Body of pancreas (tissue), 4 donors: ENCODE measurements at regions not wholly inside any gene's neighbourhood (a gene's known extent, or its start where the extent isn't known, plus 50 kb on each side); places are given as distances from the start of the nearest gene placed in this dataset.

Experiments used
- ATAC-seq: fragments of 150-250 bp; one replicate; pipeline ENCODE4 v1.9.1; 2016
- DNase-seq, 4 donors: peaks; one replicate each; pipeline ENCODE4 v3.0.0-alpha.2; 2019
- H3K27ac ChIP-seq, 4 donors: fragments of 200-600 bp; sonication (generic); 1 replicate in 3 of 4; 2 replicates in 1 of 4; pipeline versions ENCODE4 v1.5.1 to v1.6.1; 2016 to 2019; ENCODE audit warnings: mild to moderate bottlenecking in 1 of 4, mixed read lengths in 1 of 4, moderate library complexity in 1 of 4
- H3K27me3 ChIP-seq, 2 donors: fragments of 200-600 bp; sonication (generic); one replicate each; pipeline ENCODE4 v1.6.0; 2016; ENCODE audit warnings: mild to moderate bottlenecking in 1 of 2
- H3K36me3 ChIP-seq, 2 donors: fragments of 200-600 bp; sonication (generic); replicated peaks in 1 of 2; 2 replicates each; pipeline ENCODE4 v1.5.1; 2016; ENCODE audit warnings: low read depth in 2 of 2; ENCODE audit not compliant: insufficient read depth in 1 of 2
- H3K4me1 ChIP-seq: fragments of 200-600 bp; sonication (generic); one replicate; pipeline ENCODE4 v1.6.0; 2016
- H3K4me3 ChIP-seq, 2 donors: fragments of 200-600 bp; sonication (generic); 1 replicate in 1 of 2; 2 replicates in 1 of 2; pipeline ENCODE4 v1.5.1; 2016 to 2019
- H3K9me3 ChIP-seq, 3 donors: fragments of 200-600 bp; sonication (generic); 1 replicate in 2 of 3; 2 replicates in 1 of 3; pipeline ENCODE4 v1.5.1; 2016
- CTCF ChIP-seq, 7 experiments: fragments of 450-650 bp in 4 of 7; fragments of 200-600 bp in 3 of 7; sonication (generic) in 3 of 7; IDR thresholded peaks; one replicate each; pipeline ENCODE4 v1.5.1; 2016 to 2019; ENCODE audit warnings: antibody characterized with exemption in 7 of 7
- POLR2A ChIP-seq, 3 donors: fragments of 450-650 bp; IDR thresholded peaks; one replicate each; pipeline ENCODE4 v1.6.1; 2016; ENCODE audit warnings: antibody characterized with exemption in 3 of 3, mild to moderate bottlenecking in 2 of 3
- WGBS, 2 donors: methylation state at CpG; one replicate each; pipeline ENCODE4 v1.1.5; 2017; 5-methylcytosine and 5-hydroxymethylcytosine counted together
- intact Hi-C: fragments of 100-400 bp; cut with DNase I; formaldehyde crosslinking; loops from one replicate; pipeline ENCODE4 v1.15.1; 2023

- no peaks in the 10 kb centered on the region for H3K9me3 ChIP-seq
- no peaks in the 10 kb centered on the region for H3K4me1 ChIP-seq
- H3K4me3 ChIP-seq: no peak overlapping the region
- DNase-seq (no peak), ATAC-seq (no peak)
- intact Hi-C loops: no loop called here
- no peak overlapping the region for H3K27ac ChIP-seq
- no peaks in the 10 kb centered on the region for H3K27me3 ChIP-seq
- 78 to 81% methylated on average over 4 of the region's 4 CpGs for WGBS, 2 donors
- H3K36me3 ChIP-seq: no peaks in the 10 kb centered on the region
- no peak for TF ChIP-seq CTCF (IDR thresholded peaks at IDR 0.05)
- TF ChIP-seq POLR2A (IDR thresholded peaks at IDR 0.05): no peak
Observed at GRCh38 chrX:63993936-63994335, 208.9 kb upstream of the ARHGEF9 start.

- intact Hi-C loops: no loop called here
- Histone ChIP-seq H3K27me3 (no peaks in the 10 kb centered on the region), H3K36me3 (no peaks in the 10 kb centered on the region), H3K27ac (no peak overlapping the region), H3K9me3 (no peaks in the 10 kb centered on the region), H3K4me3 (no peak overlapping the region), H3K4me1 (no peaks in the 10 kb centered on the region)
- TF ChIP-seq CTCF (IDR thresholded peaks at IDR 0.05) (no peak), POLR2A (IDR thresholded peaks at IDR 0.05) (no peak)
- ATAC-seq (no peak), DNase-seq (no peak)
- WGBS, 2 donors: 78 to 100% methylated on average over 1 to 7 of the region's 7 CpGs
Observed at GRCh38 chrX:63985906-63986305, 200.9 kb upstream of the ARHGEF9 start.

- Histone ChIP-seq H3K27me3 (no peaks in the 10 kb centered on the region), H3K36me3 (no peaks in the 10 kb centered on the region), H3K9me3 (no peaks in the 10 kb centered on the region), H3K4me1 (no peaks in the 10 kb centered on the region), H3K4me3 (no peak overlapping the region), H3K27ac (no peak overlapping the region)
- ATAC-seq (no peak), DNase-seq (no peak)
- TF ChIP-seq CTCF (IDR thresholded peaks at IDR 0.05): no peak
- TF ChIP-seq POLR2A (IDR thresholded peaks at IDR 0.05): no peak
- WGBS, 2 donors: no CpG with 5 or more reads among the region's 1 CpG
- intact Hi-C loops: no loop called here
Observed at GRCh38 chrX:63979480-63979879, 194.5 kb upstream of the ARHGEF9 start.

- Histone ChIP-seq H3K9me3 (no peaks in the 10 kb centered on the region), H3K4me3 (no peak overlapping the region), H3K27me3 (no peaks in the 10 kb centered on the region), H3K27ac (no peak overlapping the region), H3K36me3 (no peaks in the 10 kb centered on the region), H3K4me1 (peaks cover 8% of the 10 kb centered on the region)
- DNase-seq (no peak), ATAC-seq (no peak)
- intact Hi-C loops: no loop called here
- 50 to 70% methylated on average over 1 of the region's 1 CpG for WGBS, 2 donors
- TF ChIP-seq CTCF (IDR thresholded peaks at IDR 0.05) (no peak), POLR2A (IDR thresholded peaks at IDR 0.05) (no peak)
Observed at GRCh38 chrX:63967551-63967950, 182.5 kb upstream of the ARHGEF9 start.

GRCh38 chrX:63963095-63963784 is 178.2 kb upstream of the ARHGEF9 start:
- Histone ChIP-seq H3K27me3 (no peaks in the 10 kb centered on the region), H3K9me3 (no peaks in the 10 kb centered on the region), H3K36me3 (no peaks in the 10 kb centered on the region), H3K4me3 (no peak overlapping the region), H3K27ac (peak overlapping the region in 1 of 4 donors; percentile 66), H3K4me1 (peaks cover 31% of the 10 kb centered on the region)
- 77 to 87% methylated on average over 2 of the region's 2 CpGs for WGBS, 2 donors
- intact Hi-C loops: no loop called here
- ATAC-seq (no peak), DNase-seq (peak in 3 of 4 donors; percentile 16 to 40 (median 33))
- no peak for TF ChIP-seq POLR2A (IDR thresholded peaks at IDR 0.05)
- no peak for TF ChIP-seq CTCF (IDR thresholded peaks at IDR 0.05)
